Adipocyte (in vitro differentiated cells): ENCODE measurements at regions not wholly inside any gene's neighbourhood (a gene's known extent, or its start where the extent isn't known, plus 50 kb on each side); places are given as distances from the start of the nearest gene placed in this dataset.

Source experiments
- DNase-seq: peaks from one replicate; pipeline ENCODE4 v3.0.0-alpha.2; 2015; ENCODE audit warnings: low read depth
- H3K27me3 ChIP-seq: replicated peaks from 2 replicates; pipeline ENCODE4 v1.7.0; 2013; ENCODE audit warnings: mild to moderate bottlenecking, low read length, moderate library complexity; ENCODE audit not compliant: control insufficient read depth, insufficient read depth
- H3K36me3 ChIP-seq: 2 replicates; pipeline ENCODE4 v1.7.0; 2013; ENCODE audit warnings: low read length, mild to moderate bottlenecking, moderate library complexity; ENCODE audit not compliant: control insufficient read depth, insufficient read depth, severe bottlenecking
- H3K4me1 ChIP-seq: 2 replicates; pipeline ENCODE4 v1.7.0; 2013; ENCODE audit warnings: mild to moderate bottlenecking, low read length, moderate library complexity; ENCODE audit not compliant: control insufficient read depth, insufficient read depth
- H3K4me3 ChIP-seq: 2 replicates; pipeline ENCODE4 v1.7.0; 2013; ENCODE audit warnings: mild to moderate bottlenecking, low read length, moderate library complexity
- H3K9ac ChIP-seq: 2 replicates; pipeline ENCODE4 v1.7.0; 2013; ENCODE audit warnings: mild to moderate bottlenecking, low read length, moderate library complexity
- H3K9me3 ChIP-seq: 2 replicates; pipeline ENCODE4 v1.7.0; 2013; ENCODE audit warnings: mild to moderate bottlenecking, low read length, moderate library complexity; ENCODE audit not compliant: control insufficient read depth

DNA sequence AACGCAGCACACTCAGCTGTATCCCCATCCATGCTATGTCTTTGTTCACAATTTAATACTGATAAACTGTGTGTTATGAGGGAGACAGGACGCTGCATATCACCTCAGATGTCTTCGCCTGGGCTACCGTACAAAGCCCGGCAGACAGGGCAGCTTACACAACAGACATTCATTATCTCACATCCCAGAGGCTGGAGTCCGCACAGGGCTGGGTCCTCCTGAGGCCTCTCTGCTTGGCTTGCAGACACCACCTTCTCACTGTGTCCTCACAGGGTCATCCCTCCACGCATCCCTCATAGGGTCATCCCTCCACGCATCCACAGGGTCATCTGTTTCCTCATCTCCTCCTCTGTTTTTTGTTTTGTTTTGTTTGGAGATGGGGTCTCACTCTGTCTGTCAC is 61.2 kb downstream of the SHANK2 start:
- no peak for DNase-seq
- no peak overlapping the region for H3K9ac ChIP-seq
- H3K4me1 ChIP-seq = no peaks in the 10 kb centered on the region
- no peaks in the 10 kb centered on the region for H3K27me3 ChIP-seq
- no peak overlapping the region for H3K4me3 ChIP-seq
- no peaks in the 10 kb centered on the region for H3K36me3 ChIP-seq
- no peaks in the 10 kb centered on the region for H3K9me3 ChIP-seq

DNA sequence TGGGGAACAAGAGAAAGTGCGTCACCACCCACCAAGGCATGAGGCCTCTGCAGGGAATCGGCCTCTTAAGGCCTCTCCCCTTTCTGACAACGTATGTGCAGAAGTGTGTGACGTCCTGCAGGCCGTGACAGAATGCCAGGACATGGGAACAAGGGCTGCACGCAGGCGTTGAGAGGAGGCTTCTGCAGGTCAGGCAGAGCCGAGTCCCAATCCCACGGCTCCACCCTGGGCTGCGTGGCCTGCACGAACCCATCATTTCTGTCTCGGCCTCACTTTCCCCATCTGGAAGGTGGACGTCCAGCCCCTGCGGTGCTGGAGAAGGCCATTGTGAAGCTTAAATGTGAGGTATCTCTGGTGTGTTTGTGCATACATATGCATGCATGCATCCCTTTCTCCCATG is 61.8 kb downstream of the SHANK2 start:
- DNase-seq = no peak

DNA sequence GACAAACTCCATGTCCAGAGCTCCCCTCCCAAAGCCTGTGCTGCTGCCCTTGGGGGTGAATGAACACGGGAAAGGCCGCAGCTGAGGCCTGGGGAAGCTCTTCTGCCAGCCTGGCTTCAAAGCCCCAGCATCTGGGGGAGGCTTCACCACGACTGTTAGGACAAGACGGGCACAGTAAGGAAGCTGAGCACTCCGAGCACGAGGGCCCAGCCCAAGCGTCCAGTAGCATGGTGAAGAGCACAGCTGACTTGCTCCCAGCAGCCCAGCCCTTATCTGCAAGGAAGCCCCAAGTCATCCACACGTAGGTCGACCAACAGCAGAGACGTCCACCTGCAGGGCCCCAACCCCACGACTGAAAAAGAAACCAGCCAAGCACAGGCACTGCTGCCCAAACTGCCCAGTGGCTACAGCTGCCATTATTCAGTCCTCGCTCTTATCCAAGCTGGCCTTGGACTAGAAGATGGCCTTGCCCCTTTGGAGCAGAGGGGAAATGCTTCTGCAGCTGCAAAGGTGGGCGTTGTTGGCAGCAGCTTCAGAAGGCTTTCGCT is 62.5 kb downstream of the SHANK2 start:
- no peaks in the 10 kb centered on the region for H3K27me3 ChIP-seq
- no peak for DNase-seq
- H3K36me3 ChIP-seq = no peaks in the 10 kb centered on the region
- H3K9ac ChIP-seq = no peak overlapping the region
- no peaks in the 10 kb centered on the region for H3K9me3 ChIP-seq
- H3K4me1 ChIP-seq = no peaks in the 10 kb centered on the region
- H3K4me3 ChIP-seq = no peak overlapping the region

More for the DNA sequence above, 61.8 kb downstream of the SHANK2 start:
- H3K9me3 ChIP-seq = no peaks in the 10 kb centered on the region
- H3K4me1 ChIP-seq = no peaks in the 10 kb centered on the region
- no peaks in the 10 kb centered on the region for H3K27me3 ChIP-seq
- no peak overlapping the region for H3K4me3 ChIP-seq
- H3K36me3 ChIP-seq = no peaks in the 10 kb centered on the region
- H3K9ac ChIP-seq = no peak overlapping the region

DNA sequence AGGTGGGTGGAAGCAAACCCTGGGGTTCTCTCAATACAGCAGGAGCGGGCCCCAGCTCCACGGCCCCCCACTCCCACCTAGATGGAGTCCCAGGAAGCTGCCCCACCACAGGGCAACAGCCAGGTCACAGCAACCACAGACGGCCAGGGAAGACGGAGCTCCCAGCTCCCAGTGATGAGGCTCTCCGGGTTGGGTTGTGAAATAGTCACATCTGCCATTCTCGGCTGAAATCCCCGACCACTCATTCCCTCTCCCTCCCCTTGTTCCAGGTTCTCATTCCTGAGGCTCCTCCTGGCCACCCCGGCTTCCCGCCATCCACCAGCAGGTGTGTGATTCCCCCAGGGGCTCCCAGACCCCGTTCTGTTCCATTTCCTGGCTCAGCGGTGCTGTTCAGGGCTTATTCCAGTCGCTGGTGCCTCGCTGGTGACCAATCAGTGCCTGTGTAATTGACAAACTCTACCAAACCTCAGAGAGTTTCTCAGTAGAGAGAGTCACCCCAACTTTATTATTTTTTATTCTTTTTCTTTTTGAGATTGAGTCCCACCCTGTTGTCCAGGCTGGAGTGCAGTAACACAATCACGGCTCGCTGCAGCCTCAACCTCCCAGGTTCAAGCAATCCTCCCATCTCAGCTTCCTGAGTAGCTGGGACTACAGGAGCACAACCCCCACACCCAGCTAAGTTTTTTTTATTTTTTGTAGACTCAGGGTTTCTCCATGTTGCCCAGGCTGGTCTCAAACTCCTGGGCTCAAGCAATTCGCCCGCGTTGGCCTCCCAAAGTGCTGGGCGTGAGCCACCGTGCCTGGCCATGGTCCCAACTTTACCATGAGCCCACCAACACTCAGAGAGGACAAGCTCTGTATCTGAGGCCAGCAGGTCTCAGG is 63.2 kb downstream of the SHANK2 start:
- Histone ChIP-seq H3K4me1 (no peaks in the 10 kb centered on the region), H3K4me3 (no peak overlapping the region), H3K9ac (no peak overlapping the region), H3K9me3 (no peaks in the 10 kb centered on the region), H3K36me3 (no peaks in the 10 kb centered on the region), H3K27me3 (no peaks in the 10 kb centered on the region)
- DNase-seq = no peak

DNA sequence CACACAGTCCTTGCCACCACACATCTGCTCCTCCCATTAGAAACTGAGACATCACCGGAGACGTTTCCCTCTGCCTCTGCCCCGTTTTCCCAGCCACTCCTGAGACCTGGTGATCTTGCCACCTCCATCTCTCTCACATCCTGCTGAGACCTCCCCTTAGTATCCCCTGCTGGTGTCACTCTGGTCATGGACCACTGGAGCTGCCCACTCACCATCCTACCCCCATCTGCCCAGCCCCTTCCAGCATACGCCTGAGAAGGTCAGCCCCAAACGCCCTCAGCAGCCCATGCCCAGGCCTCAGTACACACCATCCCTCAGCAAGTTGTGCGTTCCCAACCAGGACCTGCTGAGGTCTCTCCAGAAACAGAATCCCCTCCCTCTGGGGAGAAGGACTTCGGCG is 64.3 kb downstream of the SHANK2 start:
- DNase-seq = no peak
- Histone ChIP-seq H3K9me3 (no peaks in the 10 kb centered on the region), H3K4me3 (no peak overlapping the region), H3K9ac (no peak overlapping the region), H3K36me3 (no peaks in the 10 kb centered on the region), H3K4me1 (no peaks in the 10 kb centered on the region), H3K27me3 (no peaks in the 10 kb centered on the region)

DNA sequence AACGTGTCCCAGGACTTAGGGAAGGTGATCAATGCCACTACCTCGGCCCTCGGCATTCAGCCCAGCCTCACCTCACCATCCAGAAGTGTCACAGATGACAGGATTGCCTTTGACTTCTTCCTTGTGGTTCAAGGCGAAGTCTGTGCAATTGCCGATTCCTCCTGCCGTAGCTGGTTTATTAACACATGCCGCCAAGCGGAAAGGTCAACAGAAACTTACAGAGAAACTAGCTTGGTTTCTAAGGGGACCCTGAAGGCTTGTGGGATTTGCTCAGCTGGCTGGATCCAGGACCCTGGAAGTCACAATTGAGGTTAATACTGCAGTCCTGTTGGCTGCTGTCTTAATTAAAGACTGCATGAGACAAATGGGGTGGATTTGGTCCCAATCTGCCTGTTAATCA is 65.6 kb downstream of the SHANK2 start:
- DNase-seq = no peak
- no peak overlapping the region for H3K9ac ChIP-seq
- H3K4me1 ChIP-seq = no peaks in the 10 kb centered on the region
- no peaks in the 10 kb centered on the region for H3K27me3 ChIP-seq
- no peak overlapping the region for H3K4me3 ChIP-seq
- H3K9me3 ChIP-seq = no peaks in the 10 kb centered on the region
- no peaks in the 10 kb centered on the region for H3K36me3 ChIP-seq

DNA sequence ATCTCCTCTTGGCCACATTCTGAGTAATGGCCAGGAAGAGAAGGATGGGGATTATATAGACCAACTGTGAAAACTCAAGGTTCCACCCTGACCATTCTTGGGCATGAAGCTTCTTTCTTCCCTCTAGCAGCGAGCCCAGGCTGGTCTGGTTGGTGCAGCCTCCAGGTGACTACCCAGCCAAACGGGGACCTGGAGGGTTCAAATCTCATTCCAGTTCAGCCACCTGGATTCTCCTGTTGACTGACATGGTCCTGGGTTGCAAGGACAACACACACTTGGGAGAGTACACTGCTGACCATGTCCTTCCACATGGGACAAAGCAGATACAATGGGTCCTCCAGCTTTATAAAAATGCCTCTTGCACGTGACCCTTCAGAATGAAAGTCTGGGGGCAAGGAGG is 67.0 kb downstream of the SHANK2 start:
- no peaks in the 10 kb centered on the region for H3K27me3 ChIP-seq
- no peak for DNase-seq
- no peaks in the 10 kb centered on the region for H3K4me1 ChIP-seq
- H3K36me3 ChIP-seq = no peaks in the 10 kb centered on the region
- H3K9ac ChIP-seq = no peak overlapping the region
- H3K9me3 ChIP-seq = no peaks in the 10 kb centered on the region
- no peak overlapping the region for H3K4me3 ChIP-seq

DNA sequence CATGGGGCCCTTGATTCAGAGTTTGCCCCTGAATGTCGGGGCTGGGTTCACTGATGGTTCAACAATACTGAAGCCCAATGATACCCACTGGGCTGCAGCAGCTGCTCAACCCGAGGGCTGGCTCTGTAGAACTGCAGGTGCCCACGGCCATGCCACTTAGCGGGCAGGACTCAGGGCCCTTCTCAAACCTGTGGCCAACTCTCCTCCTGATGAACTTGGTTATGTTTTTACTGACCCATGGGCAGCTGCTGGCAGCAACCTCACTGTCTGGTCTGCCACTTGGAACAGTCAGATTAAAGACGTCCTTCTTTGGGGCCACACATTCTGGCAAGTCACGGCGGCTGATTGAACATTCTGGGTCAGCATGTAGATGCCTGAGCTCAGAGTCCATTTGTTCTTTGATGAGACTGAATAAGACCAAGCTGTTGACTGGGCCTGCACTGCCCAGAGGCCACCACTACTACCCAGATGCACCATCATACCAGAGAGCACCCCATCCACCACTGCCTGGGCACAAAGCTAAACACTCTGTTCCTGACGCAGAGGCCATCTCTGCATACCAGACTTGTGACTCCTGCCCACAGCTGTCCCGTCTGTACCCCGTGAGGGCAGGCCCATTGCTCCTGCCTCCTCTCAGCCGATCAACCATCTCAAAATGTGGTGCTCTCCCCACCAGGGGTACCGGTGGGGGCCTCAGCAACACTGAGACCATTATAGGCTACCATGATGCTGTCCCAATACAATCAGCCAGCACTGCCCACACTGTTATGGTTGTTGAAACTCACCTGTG is 67.8 kb downstream of the SHANK2 start:
- no peak overlapping the region for H3K4me3 ChIP-seq
- no peaks in the 10 kb centered on the region for H3K36me3 ChIP-seq
- no peak for DNase-seq
- no peak overlapping the region for H3K9ac ChIP-seq
- no peaks in the 10 kb centered on the region for H3K4me1 ChIP-seq
- no peaks in the 10 kb centered on the region for H3K9me3 ChIP-seq
- no peaks in the 10 kb centered on the region for H3K27me3 ChIP-seq

DNA sequence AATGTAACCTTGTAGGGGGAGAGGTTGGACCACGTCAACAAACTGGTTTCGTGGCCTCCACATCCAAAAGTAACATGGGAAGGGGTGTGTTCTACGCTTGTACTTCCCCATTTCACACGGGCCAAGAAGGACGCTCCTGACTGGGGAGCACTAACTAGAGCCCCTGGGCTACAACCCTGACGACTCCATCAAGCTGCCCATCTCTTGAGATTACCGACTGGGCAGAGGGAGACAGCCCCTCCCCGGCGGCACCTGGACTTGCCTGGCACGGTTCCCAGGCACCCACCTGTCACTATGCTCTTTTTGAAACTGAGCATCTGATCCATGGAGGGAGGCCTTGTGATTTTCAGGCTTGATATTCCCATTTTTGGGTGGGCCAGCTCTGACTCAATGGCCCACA is 68.5 kb downstream of the SHANK2 start:
- no peaks in the 10 kb centered on the region for H3K27me3 ChIP-seq
- H3K4me3 ChIP-seq = no peak overlapping the region
- no peaks in the 10 kb centered on the region for H3K36me3 ChIP-seq
- H3K9ac ChIP-seq = no peak overlapping the region
- no peaks in the 10 kb centered on the region for H3K4me1 ChIP-seq
- no peak for DNase-seq
- no peaks in the 10 kb centered on the region for H3K9me3 ChIP-seq

DNA sequence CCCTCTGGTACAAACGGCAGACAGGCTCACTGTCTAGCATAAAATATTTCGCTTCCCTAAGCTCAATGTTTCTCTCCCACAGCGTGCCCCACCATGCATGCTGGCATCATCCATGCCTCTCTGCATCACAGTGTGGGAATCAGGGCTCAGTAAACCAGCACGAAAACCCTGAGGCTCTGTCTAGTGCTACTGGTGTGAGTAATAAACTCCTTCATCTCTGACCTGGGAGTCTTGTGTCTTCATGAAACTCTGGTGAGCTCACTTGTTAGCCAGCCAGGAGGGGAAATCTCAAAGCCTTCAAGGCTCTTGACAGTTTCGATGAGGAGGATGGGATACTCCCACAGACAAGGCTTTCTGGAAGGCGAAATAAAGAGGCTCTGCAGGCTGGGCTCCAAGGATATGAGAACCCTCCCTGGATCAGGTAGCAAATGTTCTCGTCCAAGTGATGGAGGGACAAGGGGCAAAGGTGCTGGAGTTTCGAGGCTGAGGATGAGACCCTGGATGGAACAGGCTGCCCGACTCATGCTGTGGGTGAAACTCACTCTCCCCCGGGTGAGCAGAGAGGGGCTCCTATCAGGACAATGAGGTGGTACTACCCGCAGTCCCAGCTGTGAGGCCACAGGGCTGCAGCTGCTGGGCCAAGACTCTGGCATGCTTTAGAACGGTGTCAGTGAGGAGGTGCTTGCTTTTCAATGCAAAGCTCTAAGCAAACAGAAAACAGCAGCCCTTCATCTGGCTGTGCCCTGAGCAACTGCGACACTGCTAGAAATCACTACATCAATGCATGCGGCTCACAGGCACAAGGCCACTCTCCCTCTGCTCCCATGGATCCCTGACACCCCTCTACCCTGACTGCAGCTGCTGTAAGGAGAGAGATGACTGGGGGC is 69.3 kb downstream of the SHANK2 start:
- H3K4me1 ChIP-seq = no peaks in the 10 kb centered on the region
- H3K9me3 ChIP-seq = no peaks in the 10 kb centered on the region
- no peak overlapping the region for H3K4me3 ChIP-seq
- no peaks in the 10 kb centered on the region for H3K36me3 ChIP-seq
- no peak overlapping the region for H3K9ac ChIP-seq
- H3K27me3 ChIP-seq = no peaks in the 10 kb centered on the region
- DNase-seq = no peak

DNA sequence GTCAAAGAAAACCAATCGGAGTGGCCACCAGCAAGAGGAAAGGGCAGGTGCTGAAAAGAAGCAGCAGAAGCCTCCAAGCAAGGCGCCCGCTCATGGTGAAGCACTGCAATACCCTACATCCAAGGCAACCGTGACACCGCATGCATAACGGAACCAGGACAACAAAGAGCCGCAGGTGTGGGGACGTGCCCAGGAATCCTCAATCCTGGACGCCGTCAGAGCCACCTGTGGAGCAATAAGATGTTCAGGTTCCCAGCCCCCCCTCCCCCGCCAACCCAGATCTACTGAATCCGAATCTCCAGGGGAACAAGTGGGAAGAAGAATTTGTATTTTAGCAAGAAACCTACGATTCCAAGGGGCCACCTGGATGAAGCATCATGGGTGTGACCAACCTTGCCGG is 70.8 kb downstream of the SHANK2 start:
- Histone ChIP-seq H3K9me3 (peaks cover 12% of the 10 kb centered on the region), H3K4me1 (no peaks in the 10 kb centered on the region), H3K4me3 (no peak overlapping the region), H3K9ac (no peak overlapping the region), H3K27me3 (no peaks in the 10 kb centered on the region), H3K36me3 (no peaks in the 10 kb centered on the region)
- no peak for DNase-seq
